ENCODE measurements at regions not wholly inside any gene's neighbourhood (a gene's known extent, or its start where the extent isn't known, plus 50 kb on each side); places are given as distances from the start of the nearest gene placed in this dataset.
A peak's percentile ranks its signal among the peaks of the same experiment; 100 is the strongest.

DNA sequence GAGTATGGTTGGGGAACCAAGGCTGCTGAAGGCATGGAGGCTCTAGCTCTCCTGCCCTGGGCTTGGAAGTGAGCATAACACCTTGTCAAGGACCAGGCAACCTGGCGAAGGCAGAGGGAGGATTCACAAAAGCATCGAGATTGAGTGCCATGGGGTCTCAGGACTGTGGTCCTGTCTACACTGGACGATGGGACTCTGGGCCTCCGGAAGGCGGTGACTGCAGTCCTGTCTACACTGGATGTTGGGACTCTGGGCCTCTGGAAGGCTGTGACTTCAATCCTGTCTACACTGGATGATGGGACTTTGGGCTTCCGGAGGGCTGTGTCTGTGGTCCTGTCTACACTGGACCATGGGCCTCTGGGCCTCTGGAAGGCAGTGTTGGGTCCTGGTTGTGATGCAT is 290.4 kb downstream of the TEX29 start:
- Mint-ChIP-seq H3K4me3 (no peak overlapping the region), H3K27ac (peak overlapping the region in 1 of 7 donors; percentile 16), H3K27me3 (ENCODE audit: low read depth in 3 of 3) (peaks cover 0 to 4% (median 3%) of the 10 kb centered on the region in 3 donors), H3K36me3 (no peaks in the 10 kb centered on the region), H3K9me3 (peaks cover 0 to 8% (median 3%) of the 10 kb centered on the region in 7 donors), H3K4me1 (no peaks in the 10 kb centered on the region)
- H2AFZ ChIP-seq (ENCODE audit: insufficient read depth, low read depth, low read length, poor library complexity, severe bottlenecking), result no peak overlapping the region
- H3K27me3 ChIP-seq (ENCODE audit: control insufficient read depth in 2 of 2, insufficient read depth in 2 of 2, low read length in 2 of 2), result no peaks in the 10 kb centered on the region
- H3K36me3 ChIP-seq (replicated peaks in 1 of 2; ENCODE audit: control insufficient read depth in 1 of 2, insufficient read depth in 2 of 2, low read length in 2 of 2), result no peaks in the 10 kb centered on the region
- no peak overlapping the region for H3K27ac ChIP-seq (ENCODE audit: low read depth in 1 of 2, low read length in 2 of 2)
- no peaks in the 10 kb centered on the region for H4K20me1 ChIP-seq (ENCODE audit: insufficient read depth, low read length)
- TF ChIP-seq, protein P1, sequence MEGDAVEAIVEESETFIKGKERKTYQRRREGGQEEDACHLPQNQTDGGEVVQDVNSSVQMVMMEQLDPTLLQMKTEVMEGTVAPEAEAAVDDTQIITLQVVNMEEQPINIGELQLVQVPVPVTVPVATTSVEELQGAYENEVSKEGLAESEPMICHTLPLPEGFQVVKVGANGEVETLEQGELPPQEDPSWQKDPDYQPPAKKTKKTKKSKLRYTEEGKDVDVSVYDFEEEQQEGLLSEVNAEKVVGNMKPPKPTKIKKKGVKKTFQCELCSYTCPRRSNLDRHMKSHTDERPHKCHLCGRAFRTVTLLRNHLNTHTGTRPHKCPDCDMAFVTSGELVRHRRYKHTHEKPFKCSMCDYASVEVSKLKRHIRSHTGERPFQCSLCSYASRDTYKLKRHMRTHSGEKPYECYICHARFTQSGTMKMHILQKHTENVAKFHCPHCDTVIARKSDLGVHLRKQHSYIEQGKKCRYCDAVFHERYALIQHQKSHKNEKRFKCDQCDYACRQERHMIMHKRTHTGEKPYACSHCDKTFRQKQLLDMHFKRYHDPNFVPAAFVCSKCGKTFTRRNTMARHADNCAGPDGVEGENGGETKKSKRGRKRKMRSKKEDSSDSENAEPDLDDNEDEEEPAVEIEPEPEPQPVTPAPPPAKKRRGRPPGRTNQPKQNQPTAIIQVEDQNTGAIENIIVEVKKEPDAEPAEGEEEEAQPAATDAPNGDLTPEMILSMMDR (IDR thresholded peaks at IDR 0.05), result no peak
- H3K4me2 ChIP-seq (replicated peaks; ENCODE audit: extremely low read depth, low read length, poor library complexity, severe bottlenecking), result no peak overlapping the region
- no peak overlapping the region for H3K9ac ChIP-seq (ENCODE audit: insufficient read depth, low read length, poor library complexity, severe bottlenecking)
- no peaks in the 10 kb centered on the region for H3K79me2 ChIP-seq (ENCODE audit: insufficient read depth, low read length)
- DNase-seq, result no peak
- WGBS (ENCODE audit: insufficient coverage), result 65% methylated on average over 6 of the region's 6 CpGs
- H3K4me3 ChIP-seq (replicated peaks in 1 of 3; ENCODE audit: low read depth in 2 of 3, low read length in 3 of 3), result no peak overlapping the region
- intact Hi-C loops (cut with micrococcal nuclease), result no loop called here
- no peaks in the 10 kb centered on the region for H3K4me1 ChIP-seq (ENCODE audit: control insufficient read depth in 1 of 2, insufficient read depth in 2 of 2, low read length in 2 of 2)
- H3K9me3 ChIP-seq (replicated peaks in 1 of 2; ENCODE audit: control insufficient read depth in 1 of 2, insufficient read depth in 1 of 2, low read length in 2 of 2), result peaks cover 4 to 10% of the 10 kb centered on the region in 2 donors

DNA sequence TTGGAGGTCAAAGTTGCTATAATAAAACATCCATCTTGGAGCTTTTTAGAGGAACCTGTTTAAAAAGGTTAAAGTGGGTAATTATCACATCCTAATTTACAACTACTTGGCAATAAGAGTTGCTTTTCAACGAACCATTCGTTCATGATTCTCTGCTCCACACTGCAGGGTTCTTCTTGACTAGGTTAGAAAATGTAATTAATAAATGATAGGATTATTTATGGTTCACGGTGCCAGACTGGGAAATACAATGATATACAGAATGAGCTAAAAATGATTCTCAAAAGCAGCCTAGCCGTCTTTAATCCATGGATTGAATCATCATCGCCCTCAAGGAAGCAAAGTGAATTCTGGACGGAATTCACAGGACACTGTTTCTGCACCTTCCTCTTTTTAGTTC is 291.2 kb downstream of the TEX29 start:
- H3K79me2 ChIP-seq (ENCODE audit: insufficient read depth, low read length), result no peaks in the 10 kb centered on the region
- H4K20me1 ChIP-seq (ENCODE audit: insufficient read depth, low read length), result no peaks in the 10 kb centered on the region
- no peaks in the 10 kb centered on the region for H3K36me3 ChIP-seq (replicated peaks in 1 of 2; ENCODE audit: control insufficient read depth in 1 of 2, insufficient read depth in 2 of 2, low read length in 2 of 2)
- Mint-ChIP-seq H3K27ac (no peak overlapping the region), H3K4me1 (no peaks in the 10 kb centered on the region), H3K27me3 (ENCODE audit: low read depth in 3 of 3) (peaks cover 0 to 4% (median 3%) of the 10 kb centered on the region in 3 donors), H3K4me3 (no peak overlapping the region), H3K9me3 (peaks cover 0 to 8% (median 3%) of the 10 kb centered on the region in 7 donors), H3K36me3 (no peaks in the 10 kb centered on the region)
- 97% methylated on average over 5 of the region's 6 CpGs for WGBS (ENCODE audit: insufficient coverage)
- H3K4me1 ChIP-seq (ENCODE audit: control insufficient read depth in 1 of 2, insufficient read depth in 2 of 2, low read length in 2 of 2), result no peaks in the 10 kb centered on the region
- no peak for DNase-seq
- H3K9me3 ChIP-seq (replicated peaks in 1 of 2; ENCODE audit: control insufficient read depth in 1 of 2, insufficient read depth in 1 of 2, low read length in 2 of 2), result peaks cover 4 to 9% of the 10 kb centered on the region in 2 donors
- TF ChIP-seq, protein P1 (IDR thresholded peaks at IDR 0.05), result no peak
- H3K27ac ChIP-seq (ENCODE audit: low read depth in 1 of 2, low read length in 2 of 2), result no peak overlapping the region
- H3K4me2 ChIP-seq (replicated peaks; ENCODE audit: extremely low read depth, low read length, poor library complexity, severe bottlenecking), result no peak overlapping the region
- no peak overlapping the region for H3K4me3 ChIP-seq (replicated peaks in 1 of 3; ENCODE audit: low read depth in 2 of 3, low read length in 3 of 3)
- intact Hi-C loops (cut with micrococcal nuclease), result no loop called here
- H2AFZ ChIP-seq (ENCODE audit: insufficient read depth, low read depth, low read length, poor library complexity, severe bottlenecking), result no peak overlapping the region
- H3K27me3 ChIP-seq (ENCODE audit: control insufficient read depth in 2 of 2, insufficient read depth in 2 of 2, low read length in 2 of 2), result no peaks in the 10 kb centered on the region
- H3K9ac ChIP-seq (ENCODE audit: insufficient read depth, low read length, poor library complexity, severe bottlenecking), result no peak overlapping the region

Measured in CD14-positive monocyte (primary cell).